ENCODE measurements at regions not wholly inside any gene's neighbourhood (a gene's known extent, or its start where the extent isn't known, plus 50 kb on each side); places are given as distances from the start of the nearest gene placed in this dataset.

GRCh38 chr5:167147879-167148278 lies 1143.6 kb upstream of the WWC1 start:
- no peak for TF ChIP-seq CTCF (IDR thresholded peaks at IDR 0.05)
- no peak for TF ChIP-seq ZFX (IDR thresholded peaks at IDR 0.05; ENCODE audit: borderline replicate concordance)
